B cell (primary cell): ENCODE measurements at regions not wholly inside any gene's neighbourhood (a gene's known extent, or its start where the extent isn't known, plus 50 kb on each side); places are given as distances from the start of the nearest gene placed in this dataset.

ENCODE experiments used
- EZH2 ChIP-seq: IDR thresholded peaks from 2 replicates; pipeline ENCODE4 v1.6.1; 2012; ENCODE audit warnings: borderline replicate concordance, low read depth, mild to moderate bottlenecking, moderate library complexity, low read length; ENCODE audit not compliant: insufficient read depth, poor library complexity, severe bottlenecking
- TF ChIP-seq, protein P1 (sequence below): fragments of 200-600 bp; IDR thresholded peaks from one replicate; pipeline ENCODE4 v1.8.0; 2022; ENCODE audit warnings: antibody characterized with exemption, mild to moderate bottlenecking

DNA sequence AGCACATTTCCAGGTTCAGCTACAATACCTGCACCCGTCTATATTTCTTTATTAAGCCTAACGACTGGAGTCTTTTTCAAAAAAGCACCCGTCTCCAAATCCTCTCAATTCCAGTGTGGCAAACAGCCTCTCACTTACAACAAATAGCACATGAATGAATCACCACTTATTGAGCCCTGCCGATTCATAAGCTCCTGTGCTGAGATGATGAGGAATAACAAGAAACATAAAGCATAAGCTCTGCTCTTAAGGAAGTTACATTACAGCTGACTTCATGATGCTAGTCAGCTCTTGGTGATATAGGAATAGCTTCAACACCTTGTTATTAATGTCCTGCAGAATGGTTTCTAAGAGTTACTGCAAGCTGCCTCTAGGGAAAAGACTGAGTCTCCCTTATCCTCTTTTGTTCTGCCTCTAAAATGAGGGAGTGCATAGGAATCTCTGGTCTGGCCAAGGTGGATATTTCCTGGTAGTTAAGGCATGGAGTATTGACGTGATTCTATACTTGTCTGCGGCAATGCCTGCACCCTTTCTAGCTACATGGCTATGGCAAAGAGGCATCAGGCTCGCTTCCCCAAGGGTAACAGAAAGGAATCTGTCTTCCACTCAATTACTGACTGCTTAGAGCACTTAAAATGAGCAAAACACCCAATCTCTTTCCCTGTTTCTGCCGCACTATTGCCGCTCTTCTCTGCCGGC is 195.7 kb downstream of the KLF12 start:
- TF ChIP-seq, protein P1, sequence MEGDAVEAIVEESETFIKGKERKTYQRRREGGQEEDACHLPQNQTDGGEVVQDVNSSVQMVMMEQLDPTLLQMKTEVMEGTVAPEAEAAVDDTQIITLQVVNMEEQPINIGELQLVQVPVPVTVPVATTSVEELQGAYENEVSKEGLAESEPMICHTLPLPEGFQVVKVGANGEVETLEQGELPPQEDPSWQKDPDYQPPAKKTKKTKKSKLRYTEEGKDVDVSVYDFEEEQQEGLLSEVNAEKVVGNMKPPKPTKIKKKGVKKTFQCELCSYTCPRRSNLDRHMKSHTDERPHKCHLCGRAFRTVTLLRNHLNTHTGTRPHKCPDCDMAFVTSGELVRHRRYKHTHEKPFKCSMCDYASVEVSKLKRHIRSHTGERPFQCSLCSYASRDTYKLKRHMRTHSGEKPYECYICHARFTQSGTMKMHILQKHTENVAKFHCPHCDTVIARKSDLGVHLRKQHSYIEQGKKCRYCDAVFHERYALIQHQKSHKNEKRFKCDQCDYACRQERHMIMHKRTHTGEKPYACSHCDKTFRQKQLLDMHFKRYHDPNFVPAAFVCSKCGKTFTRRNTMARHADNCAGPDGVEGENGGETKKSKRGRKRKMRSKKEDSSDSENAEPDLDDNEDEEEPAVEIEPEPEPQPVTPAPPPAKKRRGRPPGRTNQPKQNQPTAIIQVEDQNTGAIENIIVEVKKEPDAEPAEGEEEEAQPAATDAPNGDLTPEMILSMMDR = no peak
- no peak for TF ChIP-seq EZH2
